Neural progenitor cell (in vitro differentiated cells): ENCODE measurements at regions not wholly inside any gene's neighbourhood (a gene's known extent, or its start where the extent isn't known, plus 50 kb on each side); places are given as distances from the start of the nearest gene placed in this dataset.

Source experiments
- DNase-seq: peaks from one replicate; pipeline ENCODE4 v3.0.0-alpha.2; 2016; ENCODE audit warnings: low spot score
- H2AFZ ChIP-seq: fragments of 200-600 bp; sonication (generic); replicated peaks from 2 replicates; pipeline ENCODE4 v1.6.1; 2016; ENCODE audit warnings: antibody characterized with exemption
- H3F3A ChIP-seq: fragments of 200-600 bp; sonication (generic); 2 replicates; pipeline ENCODE4 v1.6.1; 2016; ENCODE audit warnings: antibody characterized with exemption, low read depth
- H3K27ac ChIP-seq: fragments of 200-600 bp; sonication (generic); 2 replicates; pipeline ENCODE4 v1.5.1; 2016; ENCODE audit warnings: mild to moderate bottlenecking
- H3K27me3 ChIP-seq: fragments of 200-600 bp; sonication (generic); 2 replicates; pipeline ENCODE4 v1.6.1; 2016; ENCODE audit warnings: mild to moderate bottlenecking, moderate library complexity
- H3K36me3 ChIP-seq: fragments of 200-600 bp; sonication (generic); 2 replicates; pipeline ENCODE4 v1.5.1; 2016
- H3K4me1 ChIP-seq: fragments of 200-600 bp; sonication (generic); 2 replicates; pipeline ENCODE4 v1.6.1; 2016; ENCODE audit warnings: mixed run types
- H3K4me2 ChIP-seq: fragments of 200-600 bp; sonication (generic); 2 replicates; pipeline ENCODE4 v1.6.1; 2016
- H3K4me3 ChIP-seq: fragments of 200-600 bp; sonication (generic); 2 replicates; pipeline ENCODE4 v1.5.1; 2016
- H3K79me2 ChIP-seq: fragments of 200-600 bp; sonication (generic); 2 replicates; pipeline ENCODE4 v1.6.1; 2016; ENCODE audit warnings: low read depth
- H3K9ac ChIP-seq: fragments of 200-600 bp; sonication (generic); 2 replicates; pipeline ENCODE4 v1.6.1; 2016
- H3K9me3 ChIP-seq: fragments of 200-600 bp; sonication (generic); 2 replicates; pipeline ENCODE4 v1.5.1; 2016; ENCODE audit warnings: low read depth
- H4K20me1 ChIP-seq: fragments of 200-600 bp; sonication (generic); 2 replicates; pipeline ENCODE4 v1.6.1; 2016; ENCODE audit warnings: low read depth
- H3K27ac Mint-ChIP-seq: 3 replicates; pipeline ENCODE4 v1.8.0; 2021; ENCODE audit warnings: mixed read lengths
- H3K27me3 Mint-ChIP-seq: 2 replicates; pipeline ENCODE4 v1.8.0; 2022; ENCODE audit warnings: low read depth, mild to moderate bottlenecking, inconsistent platforms, moderate library complexity, mixed read lengths; ENCODE audit not compliant: insufficient read depth
- H3K36me3 Mint-ChIP-seq: 3 replicates; pipeline ENCODE4 v1.8.0; 2021; ENCODE audit warnings: mixed read lengths
- H3K4me1 Mint-ChIP-seq: 3 replicates; pipeline ENCODE4 v1.8.0; 2021; ENCODE audit warnings: mixed read lengths
- H3K4me3 Mint-ChIP-seq: 3 replicates; pipeline ENCODE4 v1.8.0; 2021; ENCODE audit warnings: mild to moderate bottlenecking, moderate library complexity, mixed read lengths
- H3K9me3 Mint-ChIP-seq: 3 replicates; pipeline ENCODE4 v1.8.0; 2020; ENCODE audit warnings: mixed read lengths
- CTCF ChIP-seq: fragments of 200-600 bp; sonication (generic); IDR thresholded peaks from 2 replicates; pipeline ENCODE4 v1.5.1; 2017; ENCODE audit warnings: antibody characterized with exemption, mild to moderate bottlenecking
- EZH2 ChIP-seq: fragments of 200-600 bp; sonication (generic); IDR thresholded peaks from 2 replicates; pipeline ENCODE4 v1.6.1; 2017; ENCODE audit warnings: antibody characterized with exemption, mild to moderate bottlenecking, moderate library complexity
- EZH2phosphoT487 ChIP-seq: fragments of 200-600 bp; sonication (generic); IDR thresholded peaks from 2 replicates; pipeline ENCODE4 v1.6.1; 2017; ENCODE audit warnings: antibody characterized with exemption

GRCh38 chr2:120793682-120794403 lies 58.2 kb downstream of the GLI2 start:
- peaks cover 23% of the 10 kb centered on the region for H3F3A ChIP-seq
- H3K4me3 ChIP-seq: no peak overlapping the region
- peaks cover 11% of the 10 kb centered on the region for H3K36me3 Mint-ChIP-seq
- H3K27me3 ChIP-seq: no peaks in the 10 kb centered on the region
- TF ChIP-seq EZH2phosphoT487 (no peak), CTCF (no peak), EZH2 (no peak)
- H3K79me2 ChIP-seq: peaks cover 96% of the 10 kb centered on the region
- peak overlapping the region; percentile 80 for H3K27ac Mint-ChIP-seq
- peaks cover 100% of the 10 kb centered on the region for H4K20me1 ChIP-seq
- H3K9me3 Mint-ChIP-seq: no peaks in the 10 kb centered on the region
- peaks cover 51% of the 10 kb centered on the region for H3K4me1 ChIP-seq
- H3K9me3 ChIP-seq: no peaks in the 10 kb centered on the region
- no peak for DNase-seq
- H3K4me2 ChIP-seq: no peak overlapping the region
- H3K27ac ChIP-seq: no peak overlapping the region
- peaks cover 77% of the 10 kb centered on the region for H3K4me1 Mint-ChIP-seq
- H3K4me3 Mint-ChIP-seq: no peak overlapping the region
- no peak overlapping the region for H3K9ac ChIP-seq
- H3K36me3 ChIP-seq: no peaks in the 10 kb centered on the region
- H3K27me3 Mint-ChIP-seq: peaks cover 10% of the 10 kb centered on the region
- no peak overlapping the region for H2AFZ ChIP-seq

GRCh38 chr2:120794716-120795115 lies 59.0 kb downstream of the GLI2 start:
- Mint-ChIP-seq H3K27me3 (peaks cover 8% of the 10 kb centered on the region), H3K27ac (peak overlapping the region; percentile 44), H3K4me1 (peaks cover 74% of the 10 kb centered on the region), H3K9me3 (no peaks in the 10 kb centered on the region), H3K4me3 (no peak overlapping the region), H3K36me3 (peaks cover 16% of the 10 kb centered on the region)
- H3K79me2 ChIP-seq: peaks cover 96% of the 10 kb centered on the region
- peaks cover 23% of the 10 kb centered on the region for H3F3A ChIP-seq
- H3K27me3 ChIP-seq: no peaks in the 10 kb centered on the region
- no peak for DNase-seq
- no peaks in the 10 kb centered on the region for H3K9me3 ChIP-seq
- peak overlapping the region; percentile 53 for H3K27ac ChIP-seq
- no peak for TF ChIP-seq CTCF
- TF ChIP-seq EZH2: no peak
- no peak overlapping the region for H3K4me2 ChIP-seq
- H3K4me3 ChIP-seq: no peak overlapping the region
- H2AFZ ChIP-seq: no peak overlapping the region
- H3K36me3 ChIP-seq: no peaks in the 10 kb centered on the region
- no peak overlapping the region for H3K9ac ChIP-seq
- H4K20me1 ChIP-seq: peaks cover 100% of the 10 kb centered on the region
- H3K4me1 ChIP-seq: peaks cover 50% of the 10 kb centered on the region

- Histone ChIP-seq H3K4me2 (no peak overlapping the region), H3K9me3 (no peaks in the 10 kb centered on the region), H3K27ac (no peak overlapping the region), H4K20me1 (peaks cover 95% of the 10 kb centered on the region), H3K9ac (no peak overlapping the region), H3F3A (peaks cover 23% of the 10 kb centered on the region), H2AFZ (no peak overlapping the region), H3K4me1 (peaks cover 40% of the 10 kb centered on the region), H3K4me3 (no peak overlapping the region), H3K27me3 (no peaks in the 10 kb centered on the region), H3K36me3 (no peaks in the 10 kb centered on the region), H3K79me2 (peaks cover 88% of the 10 kb centered on the region)
- Mint-ChIP-seq H3K4me1 (peaks cover 60% of the 10 kb centered on the region), H3K36me3 (peaks cover 19% of the 10 kb centered on the region), H3K9me3 (no peaks in the 10 kb centered on the region), H3K27ac (peak overlapping the region; percentile 50), H3K4me3 (peak overlapping the region; percentile 28), H3K27me3 (peaks cover 8% of the 10 kb centered on the region)
- TF ChIP-seq EZH2phosphoT487 (no peak), CTCF (no peak), EZH2 (no peak)
- no peak for DNase-seq
Measured at GRCh38 chr2:120796094-120796493, 60.4 kb downstream of the GLI2 start.
